ENCODE measurements at regions not wholly inside any gene's neighbourhood (a gene's known extent, or its start where the extent isn't known, plus 50 kb on each side); places are given as distances from the start of the nearest gene placed in this dataset.

DNA sequence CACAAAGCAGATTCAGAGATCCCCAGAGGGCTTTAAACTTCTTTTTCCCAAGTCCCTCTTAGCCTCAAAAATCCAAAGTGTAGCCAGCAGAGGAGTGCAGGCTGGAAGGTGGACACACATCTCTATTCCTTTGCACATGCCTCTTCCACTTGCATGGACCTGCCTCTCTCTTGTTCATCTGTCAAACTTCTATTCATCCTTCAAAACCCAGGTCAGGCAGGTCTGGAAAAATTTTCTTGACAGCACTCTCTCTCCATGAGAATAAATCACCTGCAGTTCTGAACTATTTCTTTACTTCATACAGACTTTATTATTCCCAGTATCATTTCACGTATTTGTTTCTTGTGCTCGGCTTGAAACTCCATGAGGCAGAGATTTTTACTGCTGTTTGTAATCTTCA, 127.5 kb downstream of the SS18 start:
- Histone ChIP-seq H3K9me3 (ENCODE audit: control insufficient read depth, insufficient read depth, low read depth, low read length) (no peaks in the 10 kb centered on the region), H3K27ac (ENCODE audit: low read depth, low read length) (no peak overlapping the region), H3K27me3 (ENCODE audit: control insufficient read depth, insufficient read depth, low read length) (no peaks in the 10 kb centered on the region), H3K36me3 (ENCODE audit: control insufficient read depth, insufficient read depth, low read length) (no peaks in the 10 kb centered on the region), H3K9ac (ENCODE audit: low read length) (no peak overlapping the region), H3K4me3 (ENCODE audit: low read depth, low read length) (no peak overlapping the region), H3K4me1 (ENCODE audit: control insufficient read depth, insufficient read depth, low read length) (peaks cover 6% of the 10 kb centered on the region; the same call in 1 of the 2 replicates)

GRCh38 chr18:25962176-25962575, 128.2 kb downstream of the SS18 start:
- Histone ChIP-seq H3K9ac (ENCODE audit: low read length) (no peak overlapping the region), H3K36me3 (ENCODE audit: control insufficient read depth, insufficient read depth, low read length) (no peaks in the 10 kb centered on the region), H3K4me1 (ENCODE audit: control insufficient read depth, insufficient read depth, low read length) (peaks cover 9% of the 10 kb centered on the region; the same call in 1 of the 2 replicates), H3K27ac (ENCODE audit: low read depth, low read length) (no peak overlapping the region), H3K27me3 (ENCODE audit: control insufficient read depth, insufficient read depth, low read length) (no peaks in the 10 kb centered on the region), H3K9me3 (ENCODE audit: control insufficient read depth, insufficient read depth, low read depth, low read length) (no peaks in the 10 kb centered on the region), H3K4me3 (ENCODE audit: low read depth, low read length) (no peak overlapping the region)

GRCh38 chr18:25957017-25957416, 133.4 kb downstream of the SS18 start:
- Histone ChIP-seq H3K27ac (ENCODE audit: low read depth, low read length) (no peak overlapping the region), H3K9ac (ENCODE audit: low read length) (no peak overlapping the region), H3K36me3 (ENCODE audit: control insufficient read depth, insufficient read depth, low read length) (no peaks in the 10 kb centered on the region), H3K27me3 (ENCODE audit: control insufficient read depth, insufficient read depth, low read length) (no peaks in the 10 kb centered on the region), H3K4me3 (ENCODE audit: low read depth, low read length) (no peak overlapping the region), H3K4me1 (ENCODE audit: control insufficient read depth, insufficient read depth, low read length) (peaks cover 14% of the 10 kb centered on the region), H3K9me3 (ENCODE audit: control insufficient read depth, insufficient read depth, low read depth, low read length) (no peaks in the 10 kb centered on the region)

GRCh38 chr18:25953111-25953510, 137.3 kb downstream of the SS18 start:
- no peaks in the 10 kb centered on the region for H3K36me3 ChIP-seq (ENCODE audit: control insufficient read depth, insufficient read depth, low read length)
- H3K27me3 ChIP-seq (ENCODE audit: control insufficient read depth, insufficient read depth, low read length) = no peaks in the 10 kb centered on the region
- H3K4me1 ChIP-seq (ENCODE audit: control insufficient read depth, insufficient read depth, low read length) = peaks cover 8% of the 10 kb centered on the region; the same call in 1 of the 2 replicates
- H3K9ac ChIP-seq (ENCODE audit: low read length) = no peak overlapping the region
- H3K27ac ChIP-seq (ENCODE audit: low read depth, low read length) = no peak overlapping the region
- H3K4me3 ChIP-seq (ENCODE audit: low read depth, low read length) = no peak overlapping the region
- no peaks in the 10 kb centered on the region for H3K9me3 ChIP-seq (ENCODE audit: control insufficient read depth, insufficient read depth, low read depth, low read length)

DNA sequence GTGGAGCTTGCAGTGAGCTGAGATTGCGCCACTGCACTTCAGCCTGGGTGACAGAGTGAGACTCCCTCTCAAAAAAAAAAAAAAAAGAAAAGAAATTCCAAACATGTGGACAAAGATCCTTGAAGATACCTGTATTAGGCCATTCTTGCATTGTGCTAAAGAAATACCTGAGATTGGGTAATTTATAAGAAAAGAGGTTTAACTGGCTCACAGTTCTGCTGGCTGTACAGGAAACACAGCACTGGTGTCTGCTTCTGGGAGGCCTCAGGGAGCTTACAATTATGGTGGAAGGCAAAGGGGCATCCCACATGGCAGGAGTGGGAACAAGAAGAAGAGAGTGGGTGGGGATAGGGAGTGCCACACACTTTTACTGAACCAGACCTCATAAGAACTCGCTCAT, 140.1 kb downstream of the SS18 start:
- Histone ChIP-seq H3K4me1 (ENCODE audit: control insufficient read depth, insufficient read depth, low read length) (no peaks in the 10 kb centered on the region), H3K36me3 (ENCODE audit: control insufficient read depth, insufficient read depth, low read length) (no peaks in the 10 kb centered on the region), H3K27me3 (ENCODE audit: control insufficient read depth, insufficient read depth, low read length) (no peaks in the 10 kb centered on the region), H3K9ac (ENCODE audit: low read length) (no peak overlapping the region), H3K27ac (ENCODE audit: low read depth, low read length) (no peak overlapping the region), H3K4me3 (ENCODE audit: low read depth, low read length) (no peak overlapping the region), H3K9me3 (ENCODE audit: control insufficient read depth, insufficient read depth, low read depth, low read length) (no peaks in the 10 kb centered on the region)

GRCh38 chr18:25946540-25946939, 143.9 kb downstream of the SS18 start:
- no peaks in the 10 kb centered on the region for H3K4me1 ChIP-seq (ENCODE audit: control insufficient read depth, insufficient read depth, low read length)
- no peak overlapping the region for H3K27ac ChIP-seq (ENCODE audit: low read depth, low read length)
- H3K36me3 ChIP-seq (ENCODE audit: control insufficient read depth, insufficient read depth, low read length) = no peaks in the 10 kb centered on the region
- no peak overlapping the region for H3K4me3 ChIP-seq (ENCODE audit: low read depth, low read length)
- H3K9ac ChIP-seq (ENCODE audit: low read length) = no peak overlapping the region
- H3K27me3 ChIP-seq (ENCODE audit: control insufficient read depth, insufficient read depth, low read length) = no peaks in the 10 kb centered on the region
- no peaks in the 10 kb centered on the region for H3K9me3 ChIP-seq (ENCODE audit: control insufficient read depth, insufficient read depth, low read depth, low read length)

DNA sequence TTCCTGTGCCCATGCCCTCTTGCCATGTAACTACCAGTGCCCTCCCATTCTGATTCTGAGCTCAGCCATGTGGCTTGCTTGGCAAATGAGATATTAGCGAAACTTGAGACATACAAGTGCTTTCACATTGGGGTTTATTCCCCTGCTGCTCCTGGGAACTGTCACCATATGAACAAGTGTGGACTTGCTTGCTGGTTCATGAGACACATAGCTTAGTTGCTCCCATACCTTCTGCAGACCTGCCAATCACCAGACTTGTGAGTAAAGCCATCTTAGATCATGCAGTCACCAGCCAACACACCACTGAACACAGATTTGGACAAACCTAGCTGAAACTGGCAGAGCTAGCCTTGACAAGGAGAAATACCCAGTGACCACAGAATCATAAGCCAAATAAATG, 155.1 kb downstream of the SS18 start:
- Histone ChIP-seq H3K4me3 (ENCODE audit: low read depth, low read length) (no peak overlapping the region), H3K9me3 (ENCODE audit: control insufficient read depth, insufficient read depth, low read depth, low read length) (no peaks in the 10 kb centered on the region), H3K36me3 (ENCODE audit: control insufficient read depth, insufficient read depth, low read length) (no peaks in the 10 kb centered on the region), H3K4me1 (ENCODE audit: control insufficient read depth, insufficient read depth, low read length) (no peaks in the 10 kb centered on the region), H3K27ac (ENCODE audit: low read depth, low read length) (no peak overlapping the region), H3K27me3 (ENCODE audit: control insufficient read depth, insufficient read depth, low read length) (no peaks in the 10 kb centered on the region), H3K9ac (ENCODE audit: low read length) (no peak overlapping the region)

DNA sequence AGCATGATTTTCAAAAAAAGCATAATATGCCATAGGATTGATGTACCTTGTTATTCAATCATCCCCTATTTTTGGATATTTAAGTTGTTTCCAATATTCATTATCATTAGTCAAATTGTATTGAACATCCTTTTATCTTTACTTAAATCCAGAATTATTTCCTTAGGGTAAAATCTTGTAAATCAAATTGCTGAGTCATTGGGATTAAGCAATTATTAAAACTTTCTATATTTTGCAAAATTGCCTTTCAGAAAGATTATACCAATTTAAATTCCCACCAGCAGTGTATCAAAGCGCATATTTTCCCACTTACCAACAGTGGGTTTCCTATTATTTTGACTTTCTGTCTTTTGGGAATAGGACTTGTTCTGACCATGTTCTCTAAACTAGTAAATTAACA, 159.3 kb downstream of the SS18 start:
- Histone ChIP-seq H3K4me3 (ENCODE audit: low read depth, low read length) (no peak overlapping the region), H3K27me3 (ENCODE audit: control insufficient read depth, insufficient read depth, low read length) (no peaks in the 10 kb centered on the region), H3K9ac (ENCODE audit: low read length) (no peak overlapping the region), H3K4me1 (ENCODE audit: control insufficient read depth, insufficient read depth, low read length) (no peaks in the 10 kb centered on the region), H3K27ac (ENCODE audit: low read depth, low read length) (no peak overlapping the region), H3K36me3 (ENCODE audit: control insufficient read depth, insufficient read depth, low read length) (no peaks in the 10 kb centered on the region), H3K9me3 (ENCODE audit: control insufficient read depth, insufficient read depth, low read depth, low read length) (no peaks in the 10 kb centered on the region)

DNA sequence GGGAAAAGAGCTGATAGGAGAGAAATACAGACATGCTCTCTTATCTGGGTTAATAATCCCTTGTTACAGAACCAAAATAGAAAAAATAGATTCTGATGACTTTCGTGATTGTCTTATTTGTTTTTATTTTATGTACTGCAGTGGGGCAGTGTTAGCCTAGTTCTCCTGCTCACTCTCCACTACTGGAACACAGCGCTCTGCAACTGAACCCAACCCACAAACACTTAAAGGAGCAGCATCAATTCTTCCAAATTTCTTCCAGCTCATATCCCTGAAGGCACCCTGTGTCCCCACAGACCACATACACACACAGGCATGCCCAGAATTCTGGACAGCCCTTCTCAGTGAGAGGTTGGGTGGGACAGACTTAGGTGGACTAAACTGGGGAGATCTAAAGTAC, 160.6 kb downstream of the SS18 start:
- Histone ChIP-seq H3K9me3 (ENCODE audit: control insufficient read depth, insufficient read depth, low read depth, low read length) (no peaks in the 10 kb centered on the region), H3K36me3 (ENCODE audit: control insufficient read depth, insufficient read depth, low read length) (no peaks in the 10 kb centered on the region), H3K27me3 (ENCODE audit: control insufficient read depth, insufficient read depth, low read length) (no peaks in the 10 kb centered on the region), H3K9ac (ENCODE audit: low read length) (no peak overlapping the region), H3K4me1 (ENCODE audit: control insufficient read depth, insufficient read depth, low read length) (no peaks in the 10 kb centered on the region), H3K27ac (ENCODE audit: low read depth, low read length) (no peak overlapping the region), H3K4me3 (ENCODE audit: low read depth, low read length) (no peak overlapping the region)

GRCh38 chr18:25927830-25928229, 162.6 kb downstream of the SS18 start:
- no peaks in the 10 kb centered on the region for H3K4me1 ChIP-seq (ENCODE audit: control insufficient read depth, insufficient read depth, low read length)
- H3K9ac ChIP-seq (ENCODE audit: low read length) = no peak overlapping the region
- no peak overlapping the region for H3K4me3 ChIP-seq (ENCODE audit: low read depth, low read length)
- H3K36me3 ChIP-seq (ENCODE audit: control insufficient read depth, insufficient read depth, low read length) = no peaks in the 10 kb centered on the region
- H3K27me3 ChIP-seq (ENCODE audit: control insufficient read depth, insufficient read depth, low read length) = no peaks in the 10 kb centered on the region
- H3K9me3 ChIP-seq (ENCODE audit: control insufficient read depth, insufficient read depth, low read depth, low read length) = no peaks in the 10 kb centered on the region
- no peak overlapping the region for H3K27ac ChIP-seq (ENCODE audit: low read depth, low read length)

GRCh38 chr18:25923193-25923592, 167.2 kb downstream of the SS18 start:
- no peaks in the 10 kb centered on the region for H3K4me1 ChIP-seq (ENCODE audit: control insufficient read depth, insufficient read depth, low read length)
- no peak overlapping the region for H3K27ac ChIP-seq (ENCODE audit: low read depth, low read length)
- H3K4me3 ChIP-seq (ENCODE audit: low read depth, low read length) = no peak overlapping the region

More at GRCh38 chr18:25923193-25923592, 167.2 kb downstream of the SS18 start:
- Histone ChIP-seq H3K27me3 (ENCODE audit: control insufficient read depth, insufficient read depth, low read length) (no peaks in the 10 kb centered on the region), H3K9ac (ENCODE audit: low read length) (no peak overlapping the region), H3K9me3 (ENCODE audit: control insufficient read depth, insufficient read depth, low read depth, low read length) (no peaks in the 10 kb centered on the region), H3K36me3 (ENCODE audit: control insufficient read depth, insufficient read depth, low read length) (no peaks in the 10 kb centered on the region)

Data from HUES6 (cell line).